HL-60 (cell line): ENCODE measurements at regions not wholly inside any gene's neighbourhood (a gene's known extent, or its start where the extent isn't known, plus 50 kb on each side); places are given as distances from the start of the nearest gene placed in this dataset.

Experiments
- GABPA ChIP-seq: IDR thresholded peaks from 2 replicates; pipeline ENCODE4 v1.6.1; 2012; ENCODE audit warnings: low read depth
- POLR2AphosphoS5 ChIP-seq: IDR thresholded peaks from 2 replicates; pipeline ENCODE4 v1.6.1; 2012; ENCODE audit warnings: low read depth
- SPI1 ChIP-seq: IDR thresholded peaks from 2 replicates; pipeline ENCODE4 v1.6.1; 2012; ENCODE audit warnings: low read depth, mild to moderate bottlenecking, borderline replicate concordance
- TF ChIP-seq, protein P1 (sequence below): IDR thresholded peaks from one replicate; pipeline ENCODE4 v1.5.1; 2011; ENCODE audit warnings: low read length, control low read depth, inconsistent platforms; ENCODE audit not compliant: insufficient read depth
- TF ChIP-seq, protein P2 (sequence below): IDR thresholded peaks from 2 replicates; pipeline ENCODE4 v1.6.1; 2012; ENCODE audit warnings: low read depth; ENCODE audit not compliant: insufficient replicate concordance

GRCh38 chr2:221034973-221035372 lies 537.1 kb downstream of the EPHA4 start:
- TF ChIP-seq SPI1 (no peak), GABPA (no peak), POLR2AphosphoS5 (no peak)
- TF ChIP-seq, protein P1, sequence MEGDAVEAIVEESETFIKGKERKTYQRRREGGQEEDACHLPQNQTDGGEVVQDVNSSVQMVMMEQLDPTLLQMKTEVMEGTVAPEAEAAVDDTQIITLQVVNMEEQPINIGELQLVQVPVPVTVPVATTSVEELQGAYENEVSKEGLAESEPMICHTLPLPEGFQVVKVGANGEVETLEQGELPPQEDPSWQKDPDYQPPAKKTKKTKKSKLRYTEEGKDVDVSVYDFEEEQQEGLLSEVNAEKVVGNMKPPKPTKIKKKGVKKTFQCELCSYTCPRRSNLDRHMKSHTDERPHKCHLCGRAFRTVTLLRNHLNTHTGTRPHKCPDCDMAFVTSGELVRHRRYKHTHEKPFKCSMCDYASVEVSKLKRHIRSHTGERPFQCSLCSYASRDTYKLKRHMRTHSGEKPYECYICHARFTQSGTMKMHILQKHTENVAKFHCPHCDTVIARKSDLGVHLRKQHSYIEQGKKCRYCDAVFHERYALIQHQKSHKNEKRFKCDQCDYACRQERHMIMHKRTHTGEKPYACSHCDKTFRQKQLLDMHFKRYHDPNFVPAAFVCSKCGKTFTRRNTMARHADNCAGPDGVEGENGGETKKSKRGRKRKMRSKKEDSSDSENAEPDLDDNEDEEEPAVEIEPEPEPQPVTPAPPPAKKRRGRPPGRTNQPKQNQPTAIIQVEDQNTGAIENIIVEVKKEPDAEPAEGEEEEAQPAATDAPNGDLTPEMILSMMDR = no peak
- TF ChIP-seq, protein P2, sequence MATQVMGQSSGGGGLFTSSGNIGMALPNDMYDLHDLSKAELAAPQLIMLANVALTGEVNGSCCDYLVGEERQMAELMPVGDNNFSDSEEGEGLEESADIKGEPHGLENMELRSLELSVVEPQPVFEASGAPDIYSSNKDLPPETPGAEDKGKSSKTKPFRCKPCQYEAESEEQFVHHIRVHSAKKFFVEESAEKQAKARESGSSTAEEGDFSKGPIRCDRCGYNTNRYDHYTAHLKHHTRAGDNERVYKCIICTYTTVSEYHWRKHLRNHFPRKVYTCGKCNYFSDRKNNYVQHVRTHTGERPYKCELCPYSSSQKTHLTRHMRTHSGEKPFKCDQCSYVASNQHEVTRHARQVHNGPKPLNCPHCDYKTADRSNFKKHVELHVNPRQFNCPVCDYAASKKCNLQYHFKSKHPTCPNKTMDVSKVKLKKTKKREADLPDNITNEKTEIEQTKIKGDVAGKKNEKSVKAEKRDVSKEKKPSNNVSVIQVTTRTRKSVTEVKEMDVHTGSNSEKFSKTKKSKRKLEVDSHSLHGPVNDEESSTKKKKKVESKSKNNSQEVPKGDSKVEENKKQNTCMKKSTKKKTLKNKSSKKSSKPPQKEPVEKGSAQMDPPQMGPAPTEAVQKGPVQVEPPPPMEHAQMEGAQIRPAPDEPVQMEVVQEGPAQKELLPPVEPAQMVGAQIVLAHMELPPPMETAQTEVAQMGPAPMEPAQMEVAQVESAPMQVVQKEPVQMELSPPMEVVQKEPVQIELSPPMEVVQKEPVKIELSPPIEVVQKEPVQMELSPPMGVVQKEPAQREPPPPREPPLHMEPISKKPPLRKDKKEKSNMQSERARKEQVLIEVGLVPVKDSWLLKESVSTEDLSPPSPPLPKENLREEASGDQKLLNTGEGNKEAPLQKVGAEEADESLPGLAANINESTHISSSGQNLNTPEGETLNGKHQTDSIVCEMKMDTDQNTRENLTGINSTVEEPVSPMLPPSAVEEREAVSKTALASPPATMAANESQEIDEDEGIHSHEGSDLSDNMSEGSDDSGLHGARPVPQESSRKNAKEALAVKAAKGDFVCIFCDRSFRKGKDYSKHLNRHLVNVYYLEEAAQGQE = no peak
